ENCODE measurements at regions not wholly inside any gene's neighbourhood (a gene's known extent, or its start where the extent isn't known, plus 50 kb on each side); places are given as distances from the start of the nearest gene placed in this dataset.

- ChIA-PET POLR2A (no interaction called here), CTCF (no interaction called here)
- Mint-ChIP-seq H3K4me3 (no peak overlapping the region), H3K9me3 (no peaks in the 10 kb centered on the region), H3K36me3 (no peaks in the 10 kb centered on the region), H3K4me1 (peaks cover 12% of the 10 kb centered on the region), H3K27ac (no peak overlapping the region), H3K27me3 (ENCODE audit: low read depth) (no peaks in the 10 kb centered on the region; the same call in 1 of the 2 replicates)
- ATAC-seq, result no peak
- TF ChIP-seq GABPB1 (CRISPR knock-in tag; IDR thresholded peaks at IDR 0.05), result no peak
- TF ChIP-seq FOXJ3 (CRISPR knock-in tag; IDR thresholded peaks at IDR 0.05; ENCODE audit: borderline replicate concordance), result no peak
- no peak for TF ChIP-seq ZNF671 (CRISPR knock-in tag; IDR thresholded peaks at IDR 0.05)
- no peak for TF ChIP-seq E2F4 (CRISPR knock-in tag; IDR thresholded peaks at IDR 0.05; ENCODE audit: borderline replicate concordance, low read depth)
- TF ChIP-seq KAT7 (CRISPR knock-in tag; IDR thresholded peaks at IDR 0.05; ENCODE audit: borderline replicate concordance), result no peak
- TF ChIP-seq JAZF1 (CRISPR knock-in tag; IDR thresholded peaks at IDR 0.05), result no peak
- TF ChIP-seq CBFB (CRISPR knock-in tag; IDR thresholded peaks at IDR 0.05; ENCODE audit: low read depth), result no peak
- no peak for DNase-seq (ENCODE audit: low spot score)
Observed at GRCh38 chr2:234836271-234836670, 115.5 kb upstream of the SH3BP4 start.

- ChIA-PET CTCF (no interaction called here), POLR2A (no interaction called here)
- TF ChIP-seq RORB (CRISPR knock-in tag; IDR thresholded peaks at IDR 0.05), result no peak
- TF ChIP-seq ERG (CRISPR knock-in tag; IDR thresholded peaks at IDR 0.05), result no peak
- TF ChIP-seq ESRRA (CRISPR knock-in tag; IDR thresholded peaks at IDR 0.05; ENCODE audit: borderline replicate concordance), result no peak
- no peak for TF ChIP-seq E2F1 (CRISPR knock-in tag; IDR thresholded peaks at IDR 0.05)
- no peak for TF ChIP-seq ATF3 (CRISPR knock-in tag; conservative IDR thresholded peaks at IDR 0.05)
- TF ChIP-seq PRDM15 (CRISPR knock-in tag; IDR thresholded peaks at IDR 0.05), result no peak
- peaks cover 8% of the 10 kb centered on the region for H3K4me1 Mint-ChIP-seq
- H3K4me3 Mint-ChIP-seq, result no peak overlapping the region
- H3K27me3 Mint-ChIP-seq (ENCODE audit: low read depth), result no peaks in the 10 kb centered on the region; the same call in 1 of the 2 replicates
- H3K27ac Mint-ChIP-seq, result no peak overlapping the region
- H3K36me3 Mint-ChIP-seq, result no peaks in the 10 kb centered on the region
- no peak for ATAC-seq
- DNase-seq (ENCODE audit: low spot score), result no peak
- H3K9me3 Mint-ChIP-seq, result no peaks in the 10 kb centered on the region
Observed at GRCh38 chr2:234835738-234836137, 116.1 kb upstream of the SH3BP4 start.

- POLR2A ChIA-PET, result no interaction called here
- no peak overlapping the region for H3K4me3 Mint-ChIP-seq
- H3K27ac Mint-ChIP-seq, result no peak overlapping the region
Observed at GRCh38 chr2:234834228-234834923, 117.4 kb upstream of the SH3BP4 start.

More at GRCh38 chr2:234834228-234834923, 117.4 kb upstream of the SH3BP4 start:
- DNase-seq (ENCODE audit: low spot score) (no peak), ATAC-seq (no peak)
- H3K9me3 Mint-ChIP-seq, result no peaks in the 10 kb centered on the region
- no peaks in the 10 kb centered on the region for H3K27me3 Mint-ChIP-seq (ENCODE audit: low read depth)
- TF ChIP-seq HMGA2 (CRISPR knock-in tag; IDR thresholded peaks at IDR 0.05) (0 out of 2 replicates have a peak, but pooled peaks have one; percentile 29), E2F1 (CRISPR knock-in tag; IDR thresholded peaks at IDR 0.05) (no peak)
- CTCF ChIA-PET, result interaction anchor here (0.9 kb wide), 1 partner anchor 45 kb away, joined by 3 read pairs; no protein-coding TSS in a partner anchor
- no peaks in the 10 kb centered on the region for H3K36me3 Mint-ChIP-seq
- H3K4me1 Mint-ChIP-seq, result no peaks in the 10 kb centered on the region

Measured in WTC11 (cell line).